ENCODE measurements at regions not wholly inside any gene's neighbourhood (a gene's known extent, or its start where the extent isn't known, plus 50 kb on each side); places are given as distances from the start of the nearest gene placed in this dataset.

DNA sequence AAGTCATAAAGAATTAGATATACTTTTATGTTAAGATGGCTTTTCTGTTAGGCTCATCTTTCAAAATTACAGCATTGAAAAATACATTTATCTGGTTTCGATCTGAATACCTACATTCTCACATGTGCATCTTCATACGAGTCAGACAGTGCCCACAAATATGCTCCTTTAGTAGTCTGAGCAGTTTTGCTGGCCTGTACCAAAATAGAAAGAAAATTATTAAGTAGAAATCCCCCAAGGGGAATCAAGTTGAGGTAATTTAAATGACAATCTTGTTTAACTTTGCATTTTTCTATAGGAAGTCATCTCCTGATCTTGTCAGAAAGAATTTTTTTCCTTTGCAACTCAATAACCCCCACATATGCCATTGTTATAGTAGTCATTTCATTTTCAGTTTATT is 287.4 kb upstream of the SEMA3D start:
- CTCF ChIA-PET, result no interaction called here

GRCh38 chr7:85471740-85472139 is 284.9 kb upstream of the SEMA3D start:
- no peaks in the 10 kb centered on the region for H3K36me3 Mint-ChIP-seq (ENCODE audit: low read depth)

More for the DNA sequence above, 287.4 kb upstream of the SEMA3D start:
- Mint-ChIP-seq H3K27me3 (no peaks in the 10 kb centered on the region), H3K36me3 (ENCODE audit: low read depth) (no peaks in the 10 kb centered on the region), H3K9me3 (peaks cover 2% of the 10 kb centered on the region), H3K27ac (no peak overlapping the region), H3K4me1 (ENCODE audit: low read depth) (no peaks in the 10 kb centered on the region), H3K4me3 (no peak overlapping the region)
- DNase-seq (no peak), ATAC-seq (ENCODE audit: poor library complexity) (no peak)
- Histone ChIP-seq H3K4me1 (ENCODE audit: insufficient read depth, low read length) (no peaks in the 10 kb centered on the region), H3K36me3 (ENCODE audit: insufficient read depth, low read length) (no peaks in the 10 kb centered on the region), H3K9me3 (ENCODE audit: control insufficient read depth in 1 of 2, insufficient read depth in 1 of 2, low read length in 2 of 2) (no peaks in the 10 kb centered on the region), H3K4me3 (ENCODE audit: low read length) (no peak overlapping the region), H3K27ac (ENCODE audit: low read depth in 1 of 2, low read length in 2 of 2) (no peak overlapping the region), H3K27me3 (ENCODE audit: control insufficient read depth in 1 of 2, insufficient read depth in 2 of 2, low read length in 2 of 2) (no peaks in the 10 kb centered on the region)
- intact Hi-C loops (cut with DNase I, micrococcal nuclease), result no loop called here
- TF ChIP-seq, protein P1, sequence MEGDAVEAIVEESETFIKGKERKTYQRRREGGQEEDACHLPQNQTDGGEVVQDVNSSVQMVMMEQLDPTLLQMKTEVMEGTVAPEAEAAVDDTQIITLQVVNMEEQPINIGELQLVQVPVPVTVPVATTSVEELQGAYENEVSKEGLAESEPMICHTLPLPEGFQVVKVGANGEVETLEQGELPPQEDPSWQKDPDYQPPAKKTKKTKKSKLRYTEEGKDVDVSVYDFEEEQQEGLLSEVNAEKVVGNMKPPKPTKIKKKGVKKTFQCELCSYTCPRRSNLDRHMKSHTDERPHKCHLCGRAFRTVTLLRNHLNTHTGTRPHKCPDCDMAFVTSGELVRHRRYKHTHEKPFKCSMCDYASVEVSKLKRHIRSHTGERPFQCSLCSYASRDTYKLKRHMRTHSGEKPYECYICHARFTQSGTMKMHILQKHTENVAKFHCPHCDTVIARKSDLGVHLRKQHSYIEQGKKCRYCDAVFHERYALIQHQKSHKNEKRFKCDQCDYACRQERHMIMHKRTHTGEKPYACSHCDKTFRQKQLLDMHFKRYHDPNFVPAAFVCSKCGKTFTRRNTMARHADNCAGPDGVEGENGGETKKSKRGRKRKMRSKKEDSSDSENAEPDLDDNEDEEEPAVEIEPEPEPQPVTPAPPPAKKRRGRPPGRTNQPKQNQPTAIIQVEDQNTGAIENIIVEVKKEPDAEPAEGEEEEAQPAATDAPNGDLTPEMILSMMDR (IDR thresholded peaks at IDR 0.05), result no peak
- POLR2A ChIA-PET, result no interaction called here

DNA sequence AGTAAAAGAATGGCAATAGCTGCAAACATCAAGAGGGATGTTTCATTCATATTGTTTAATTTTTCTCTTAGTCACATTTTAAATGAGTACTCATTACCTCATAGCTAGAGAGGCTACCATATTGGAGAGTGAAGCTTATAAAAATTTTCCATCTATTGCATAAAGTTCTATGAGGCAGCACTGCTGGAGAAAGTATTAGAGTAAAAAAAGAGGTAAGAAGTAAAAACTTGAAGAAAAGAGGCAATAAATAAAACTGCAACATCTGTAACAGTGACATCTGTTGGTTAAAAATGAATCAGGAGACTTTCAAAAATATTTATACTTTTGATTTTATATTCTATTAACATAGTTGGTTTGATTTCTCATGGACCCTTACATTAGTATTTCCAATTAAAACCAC is 284.5 kb upstream of the SEMA3D start:
- TF ChIP-seq, protein P1 (IDR thresholded peaks at IDR 0.05), result no peak
- ChIA-PET POLR2A (no interaction called here), CTCF (no interaction called here)
- H3K9me3 ChIP-seq (ENCODE audit: control insufficient read depth in 1 of 2, insufficient read depth in 1 of 2, low read length in 2 of 2), result no peaks in the 10 kb centered on the region
- H3K27ac ChIP-seq (ENCODE audit: low read depth in 1 of 2, low read length in 2 of 2), result no peak overlapping the region
- H3K36me3 ChIP-seq (ENCODE audit: insufficient read depth, low read length), result no peaks in the 10 kb centered on the region
- no peaks in the 10 kb centered on the region for H3K4me1 ChIP-seq (ENCODE audit: insufficient read depth, low read length)
- no peak overlapping the region for H3K4me3 ChIP-seq (ENCODE audit: low read length)
- Mint-ChIP-seq H3K4me3 (no peak overlapping the region), H3K9me3 (peaks cover 2% of the 10 kb centered on the region), H3K36me3 (ENCODE audit: low read depth) (no peaks in the 10 kb centered on the region), H3K27ac (no peak overlapping the region), H3K4me1 (ENCODE audit: low read depth) (no peaks in the 10 kb centered on the region), H3K27me3 (no peaks in the 10 kb centered on the region)
- DNase-seq (no peak), ATAC-seq (ENCODE audit: poor library complexity) (no peak)
- no peaks in the 10 kb centered on the region for H3K27me3 ChIP-seq (ENCODE audit: control insufficient read depth in 1 of 2, insufficient read depth in 2 of 2, low read length in 2 of 2)
- intact Hi-C loops (cut with DNase I, micrococcal nuclease), result no loop called here

More at GRCh38 chr7:85471740-85472139, 284.9 kb upstream of the SEMA3D start:
- no peak for ATAC-seq (ENCODE audit: poor library complexity)
- no peak for DNase-seq
- no peaks in the 10 kb centered on the region for H3K27me3 Mint-ChIP-seq
- no peaks in the 10 kb centered on the region for H3K4me1 Mint-ChIP-seq (ENCODE audit: low read depth)
- Histone ChIP-seq H3K27ac (ENCODE audit: low read depth in 1 of 2, low read length in 2 of 2) (no peak overlapping the region), H3K4me1 (ENCODE audit: insufficient read depth, low read length) (no peaks in the 10 kb centered on the region), H3K9me3 (ENCODE audit: control insufficient read depth in 1 of 2, insufficient read depth in 1 of 2, low read length in 2 of 2) (no peaks in the 10 kb centered on the region), H3K36me3 (ENCODE audit: insufficient read depth, low read length) (no peaks in the 10 kb centered on the region), H3K4me3 (ENCODE audit: low read length) (no peak overlapping the region), H3K27me3 (ENCODE audit: control insufficient read depth in 1 of 2, insufficient read depth in 2 of 2, low read length in 2 of 2) (no peaks in the 10 kb centered on the region)
- ChIA-PET CTCF (no interaction called here), POLR2A (no interaction called here)
- no peak overlapping the region for H3K27ac Mint-ChIP-seq
- peaks cover 2% of the 10 kb centered on the region for H3K9me3 Mint-ChIP-seq
- H3K4me3 Mint-ChIP-seq, result no peak overlapping the region
- intact Hi-C loops (cut with DNase I, micrococcal nuclease), result no loop called here
- TF ChIP-seq, protein P1 (IDR thresholded peaks at IDR 0.05), result no peak

All from CD4-positive, alpha-beta T cell (primary cell).